ENCODE measurements at regions not wholly inside any gene's neighbourhood (a gene's known extent, or its start where the extent isn't known, plus 50 kb on each side); places are given as distances from the start of the nearest gene placed in this dataset.

DNA sequence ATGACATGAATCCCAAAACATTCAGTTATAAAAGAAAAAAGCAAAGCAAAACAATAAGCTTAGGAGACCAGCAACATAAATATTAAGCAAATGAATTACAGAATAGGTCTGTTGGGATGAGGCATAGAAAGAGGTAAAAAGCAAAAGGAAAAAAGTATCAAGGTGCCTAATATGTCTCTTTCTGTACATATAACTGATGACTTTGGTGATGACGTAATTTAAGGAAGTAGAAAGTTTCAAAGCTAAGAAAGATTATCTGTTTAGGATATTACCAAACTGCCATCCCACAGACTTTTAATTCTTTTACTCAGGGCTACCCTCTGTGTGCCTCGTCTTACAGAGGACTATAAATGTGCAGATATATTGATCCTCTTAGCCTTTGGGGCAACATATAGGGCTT is 1066.5 kb downstream of the SORCS3 start:
- POLR2A ChIA-PET (ENCODE audit: unreplicated experiment), result no interaction called here
- Histone ChIP-seq H2BK15ac (ENCODE audit: low read depth, low read length) (no peak overlapping the region), H2BK120ac (ENCODE audit: low read depth, low read length) (no peak overlapping the region), H3K4me2 (ENCODE audit: low read depth, low read length) (no peak overlapping the region), H2AFZ (replicated peaks; ENCODE audit: low read length, poor library complexity) (no peak overlapping the region), H3K79me1 (ENCODE audit: low read depth in 1 of 2, low read length in 2 of 2) (no peaks in the 10 kb centered on the region), H2AK9ac (replicated peaks; ENCODE audit: low read depth, low read length, poor library complexity) (no peak overlapping the region), H3K27ac (ENCODE audit: insufficient read depth, low read length) (no peak overlapping the region), H4K91ac (ENCODE audit: insufficient read depth, low read depth, low read length) (no peak overlapping the region), H3K36me3 (ENCODE audit: control insufficient read depth, insufficient read depth, low read length) (no peaks in the 10 kb centered on the region), H4K5ac (ENCODE audit: low read depth, low read length) (no peak overlapping the region), H4K8ac (ENCODE audit: low read depth in 2 of 2, low read length in 2 of 2) (no peak overlapping the region), H2BK5ac (ENCODE audit: low read depth, low read length, poor library complexity, severe bottlenecking) (no peak overlapping the region), H3K56ac (ENCODE audit: extremely low read depth, insufficient read depth, low read length) (no peak overlapping the region), H3K27me3 (ENCODE audit: control insufficient read depth, insufficient read depth, low read length) (no peaks in the 10 kb centered on the region), H3K9me3 (ENCODE audit: control insufficient read depth, insufficient read depth, low read length) (0 out of 2 replicates have a peak, but pooled peaks cover 3% of the 10 kb centered on the region), H4K20me1 (ENCODE audit: insufficient read depth, low read length) (no peaks in the 10 kb centered on the region), H3K9ac (ENCODE audit: low read depth, low read length) (no peak overlapping the region), H3K9me1 (ENCODE audit: insufficient read depth, low read length) (no peaks in the 10 kb centered on the region), H3K4me3 (ENCODE audit: insufficient read depth, low read depth, low read length) (no peak overlapping the region), H2AK5ac (ENCODE audit: low read depth, low read length) (no peak overlapping the region), H3K4ac (ENCODE audit: low read depth, low read length) (no peak overlapping the region), H3K14ac (replicated peaks; ENCODE audit: low read depth, low read length) (no peak overlapping the region), H3K4me1 (ENCODE audit: control insufficient read depth, insufficient read depth, low read length) (no peaks in the 10 kb centered on the region), H2BK20ac (ENCODE audit: low read depth, low read length) (no peak overlapping the region), H3K18ac (ENCODE audit: low read depth, low read length) (no peak overlapping the region), H3K23ac (ENCODE audit: low read depth, low read length) (no peak overlapping the region)
- ATAC-seq (ENCODE audit: low read depth) (no peak), DNase-seq (no peak)
- dilution Hi-C loops (cut with HindIII; ENCODE audit: low sequenced_read_pairs, unreplicated experiment) (no loop called here), in situ Hi-C loops (cut with MboI; ENCODE audit: low sequenced_read_pairs) (no loop called here), intact Hi-C loops (cut with micrococcal nuclease) (no loop called here)
- CTCF ChIA-PET, result no interaction called here
- no TSS peak for BruUV-seq (replicated peaks)
- TF ChIP-seq NFE2L2 (IDR thresholded peaks at IDR 0.05; ENCODE audit: low read depth, low read length) (no peak), MAFK (IDR thresholded peaks at IDR 0.05; ENCODE audit: low read depth, low read length) (no peak), FOS (IDR thresholded peaks at IDR 0.05; ENCODE audit: low read depth, low read length) (no peak), SMC3 (IDR thresholded peaks at IDR 0.05; ENCODE audit: low read depth, low read length) (no peak), MXI1 (IDR thresholded peaks at IDR 0.05; ENCODE audit: borderline replicate concordance, low read depth, low read length) (no peak), CEBPB (IDR thresholded peaks at IDR 0.05; ENCODE audit: low read depth, low read length) (no peak), RFX5 (IDR thresholded peaks at IDR 0.05; ENCODE audit: low read depth, low read length) (no peak), MAZ (IDR thresholded peaks at IDR 0.05; ENCODE audit: borderline replicate concordance, low read depth, low read length) (no peak), CHD1 (IDR thresholded peaks at IDR 0.05; ENCODE audit: low read depth, low read length) (no peak), POLR2A (IDR thresholded peaks at IDR 0.05; ENCODE audit: low read depth, low read length) (no peak), USF2 (IDR thresholded peaks at IDR 0.05; ENCODE audit: low read depth, low read length) (no peak), RCOR1 (IDR thresholded peaks at IDR 0.05; ENCODE audit: insufficient replicate concordance, low read length) (no peak), RAD21 (IDR thresholded peaks at IDR 0.05; ENCODE audit: low read length) (no peak), BHLHE40 (IDR thresholded peaks at IDR 0.05; ENCODE audit: low read depth, low read length) (no peak)
- TF ChIP-seq, protein P1, sequence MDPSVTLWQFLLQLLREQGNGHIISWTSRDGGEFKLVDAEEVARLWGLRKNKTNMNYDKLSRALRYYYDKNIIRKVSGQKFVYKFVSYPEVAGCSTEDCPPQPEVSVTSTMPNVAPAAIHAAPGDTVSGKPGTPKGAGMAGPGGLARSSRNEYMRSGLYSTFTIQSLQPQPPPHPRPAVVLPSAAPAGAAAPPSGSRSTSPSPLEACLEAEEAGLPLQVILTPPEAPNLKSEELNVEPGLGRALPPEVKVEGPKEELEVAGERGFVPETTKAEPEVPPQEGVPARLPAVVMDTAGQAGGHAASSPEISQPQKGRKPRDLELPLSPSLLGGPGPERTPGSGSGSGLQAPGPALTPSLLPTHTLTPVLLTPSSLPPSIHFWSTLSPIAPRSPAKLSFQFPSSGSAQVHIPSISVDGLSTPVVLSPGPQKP (IDR thresholded peaks at IDR 0.05; ENCODE audit: borderline replicate concordance, low read depth, low read length), result no peak
- TF ChIP-seq, protein P2, sequence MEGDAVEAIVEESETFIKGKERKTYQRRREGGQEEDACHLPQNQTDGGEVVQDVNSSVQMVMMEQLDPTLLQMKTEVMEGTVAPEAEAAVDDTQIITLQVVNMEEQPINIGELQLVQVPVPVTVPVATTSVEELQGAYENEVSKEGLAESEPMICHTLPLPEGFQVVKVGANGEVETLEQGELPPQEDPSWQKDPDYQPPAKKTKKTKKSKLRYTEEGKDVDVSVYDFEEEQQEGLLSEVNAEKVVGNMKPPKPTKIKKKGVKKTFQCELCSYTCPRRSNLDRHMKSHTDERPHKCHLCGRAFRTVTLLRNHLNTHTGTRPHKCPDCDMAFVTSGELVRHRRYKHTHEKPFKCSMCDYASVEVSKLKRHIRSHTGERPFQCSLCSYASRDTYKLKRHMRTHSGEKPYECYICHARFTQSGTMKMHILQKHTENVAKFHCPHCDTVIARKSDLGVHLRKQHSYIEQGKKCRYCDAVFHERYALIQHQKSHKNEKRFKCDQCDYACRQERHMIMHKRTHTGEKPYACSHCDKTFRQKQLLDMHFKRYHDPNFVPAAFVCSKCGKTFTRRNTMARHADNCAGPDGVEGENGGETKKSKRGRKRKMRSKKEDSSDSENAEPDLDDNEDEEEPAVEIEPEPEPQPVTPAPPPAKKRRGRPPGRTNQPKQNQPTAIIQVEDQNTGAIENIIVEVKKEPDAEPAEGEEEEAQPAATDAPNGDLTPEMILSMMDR (conservative IDR thresholded peaks at IDR 0.05; ENCODE audit: low read depth, low read length), result no peak
- no CpG with 5 or more reads among the region's 2 CpGs for WGBS, 2 experiments (ENCODE audit: extremely low coverage in 2 of 2, insufficient read length in 1 of 2)
